UCSD-AML1 (cell line): ENCODE measurements at regions not wholly inside any gene's neighbourhood (a gene's known extent, or its start where the extent isn't known, plus 50 kb on each side); places are given as distances from the start of the nearest gene placed in this dataset.

ENCODE experiments used
- DNase-seq: peaks from one replicate; lab custom pipeline; 2025; ENCODE audit not compliant: unreplicated experiment; lab: John Stamatoyannopoulos, UW

GRCh38 chr2:57979158-57979557, 67.4 kb upstream of the VRK2 start:
- no peak for DNase-seq

GRCh38 chr2:57981083-57981768, 65.4 kb upstream of the VRK2 start:
- no peak for DNase-seq

DNA sequence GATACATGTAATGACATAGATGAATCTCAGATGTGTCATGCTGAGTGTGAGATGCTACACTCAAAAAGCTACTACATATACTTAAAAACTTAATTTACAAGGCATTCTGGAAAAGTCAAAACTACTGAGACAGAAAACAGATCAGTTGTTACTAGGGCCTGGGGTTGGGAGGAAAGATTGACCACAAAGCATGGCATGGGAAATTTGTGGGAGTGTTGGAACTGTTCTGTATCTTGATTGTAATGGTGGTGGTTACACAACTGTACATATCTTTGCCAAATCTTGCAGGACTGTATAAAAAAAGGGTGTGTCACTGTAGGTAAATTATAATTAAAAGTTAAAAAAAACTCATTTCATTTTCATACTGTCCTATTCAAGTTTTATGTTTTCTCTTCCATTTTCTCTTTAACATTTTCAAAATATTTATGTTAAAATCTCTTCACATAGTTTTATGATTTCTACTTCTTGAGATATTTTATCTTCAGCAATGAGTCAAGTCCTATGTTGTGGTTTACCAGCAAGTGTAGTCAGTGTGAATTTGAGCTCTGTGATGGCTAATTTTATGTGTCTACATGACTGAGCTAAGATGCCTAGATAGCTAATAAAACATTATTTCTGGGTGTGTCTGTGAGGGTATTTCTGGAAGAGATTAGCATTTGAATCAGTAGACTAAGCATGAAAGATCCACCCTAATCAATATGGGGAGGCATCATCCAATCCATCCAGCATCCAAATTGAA, 58.6 kb upstream of the VRK2 start:
- no peak for DNase-seq

DNA sequence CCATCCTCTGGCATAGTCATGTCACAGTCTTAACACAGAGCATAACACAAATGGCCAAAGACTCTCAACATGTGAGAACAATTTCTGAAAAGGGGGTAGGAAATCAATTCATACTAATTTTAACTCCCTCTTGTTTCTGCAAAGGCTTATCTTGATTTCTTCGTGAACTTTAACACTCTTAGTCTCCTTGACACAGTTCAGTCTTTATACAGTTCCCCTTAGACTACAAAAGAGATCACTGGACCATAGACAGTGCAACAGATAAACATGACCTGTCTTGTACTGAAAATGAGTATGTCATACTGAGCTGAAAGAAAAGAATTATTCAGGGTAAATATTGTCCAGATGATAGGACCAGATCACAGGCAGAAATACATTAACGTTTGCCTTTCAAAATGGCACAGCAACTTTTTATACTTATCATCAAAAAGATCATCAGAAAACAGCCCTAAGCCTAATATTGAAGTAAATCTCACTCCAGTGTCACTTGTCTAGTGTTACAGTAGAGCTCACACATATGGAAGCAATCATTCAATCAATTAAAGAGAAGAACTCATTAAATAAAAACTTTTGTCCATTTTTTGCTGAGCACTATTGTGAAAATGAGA, 56.4 kb upstream of the VRK2 start:
- no peak for DNase-seq
